ENCODE measurements at regions not wholly inside any gene's neighbourhood (a gene's known extent, or its start where the extent isn't known, plus 50 kb on each side); places are given as distances from the start of the nearest gene placed in this dataset.

DNA sequence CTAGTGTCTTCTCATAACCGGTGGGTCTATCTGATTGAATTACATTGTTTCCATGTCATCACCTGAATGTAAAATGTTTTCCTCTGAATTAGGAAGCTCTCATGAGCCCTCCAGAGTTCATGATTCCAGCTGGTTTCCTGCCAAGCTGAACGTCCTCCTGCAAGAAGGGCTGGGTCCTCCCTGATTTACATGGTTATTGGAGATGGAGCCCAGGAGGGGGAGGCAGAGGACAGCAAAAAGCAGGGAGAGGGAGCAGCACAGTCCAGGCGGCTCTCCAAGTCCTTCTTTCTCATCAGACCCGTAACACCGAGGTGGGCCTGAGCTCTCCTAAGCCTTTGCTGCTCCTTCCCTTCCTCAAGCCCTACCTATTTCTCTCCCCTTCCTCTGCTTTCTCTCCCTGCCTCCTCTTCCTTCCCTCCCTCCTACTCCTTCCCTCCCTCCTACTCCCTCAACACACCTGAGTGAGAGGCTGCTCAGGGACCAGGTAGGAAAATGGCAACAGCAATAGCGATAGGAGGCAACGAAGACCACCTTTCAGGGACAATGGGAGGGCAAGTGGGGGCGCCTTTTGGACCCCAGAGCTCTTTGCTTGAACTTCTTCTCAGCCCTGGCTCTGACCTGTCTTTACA is 265.9 kb downstream of the PRDM2 start:
- intact Hi-C loops (cut with DNase I), result loop anchor here (10.0 kb wide), 1 partner anchor 301 kb away; no protein-coding TSS in a partner anchor
- ATAC-seq, result peak; percentile 46 to 58
- TF ChIP-seq, protein P1, sequence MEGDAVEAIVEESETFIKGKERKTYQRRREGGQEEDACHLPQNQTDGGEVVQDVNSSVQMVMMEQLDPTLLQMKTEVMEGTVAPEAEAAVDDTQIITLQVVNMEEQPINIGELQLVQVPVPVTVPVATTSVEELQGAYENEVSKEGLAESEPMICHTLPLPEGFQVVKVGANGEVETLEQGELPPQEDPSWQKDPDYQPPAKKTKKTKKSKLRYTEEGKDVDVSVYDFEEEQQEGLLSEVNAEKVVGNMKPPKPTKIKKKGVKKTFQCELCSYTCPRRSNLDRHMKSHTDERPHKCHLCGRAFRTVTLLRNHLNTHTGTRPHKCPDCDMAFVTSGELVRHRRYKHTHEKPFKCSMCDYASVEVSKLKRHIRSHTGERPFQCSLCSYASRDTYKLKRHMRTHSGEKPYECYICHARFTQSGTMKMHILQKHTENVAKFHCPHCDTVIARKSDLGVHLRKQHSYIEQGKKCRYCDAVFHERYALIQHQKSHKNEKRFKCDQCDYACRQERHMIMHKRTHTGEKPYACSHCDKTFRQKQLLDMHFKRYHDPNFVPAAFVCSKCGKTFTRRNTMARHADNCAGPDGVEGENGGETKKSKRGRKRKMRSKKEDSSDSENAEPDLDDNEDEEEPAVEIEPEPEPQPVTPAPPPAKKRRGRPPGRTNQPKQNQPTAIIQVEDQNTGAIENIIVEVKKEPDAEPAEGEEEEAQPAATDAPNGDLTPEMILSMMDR (IDR thresholded peaks at IDR 0.05), result no peak
- no peak overlapping the region for H3K27ac ChIP-seq
- H3K27me3 ChIP-seq (ENCODE audit: low read depth), result peaks cover 11% of the 10 kb centered on the region
- no peaks in the 10 kb centered on the region for H3K4me1 ChIP-seq
- H3K36me3 ChIP-seq, result no peaks in the 10 kb centered on the region
- DNase-seq, result no peak
- no peak overlapping the region for H3K4me3 ChIP-seq
- H3K9me3 ChIP-seq, result peaks cover 7% of the 10 kb centered on the region

DNA sequence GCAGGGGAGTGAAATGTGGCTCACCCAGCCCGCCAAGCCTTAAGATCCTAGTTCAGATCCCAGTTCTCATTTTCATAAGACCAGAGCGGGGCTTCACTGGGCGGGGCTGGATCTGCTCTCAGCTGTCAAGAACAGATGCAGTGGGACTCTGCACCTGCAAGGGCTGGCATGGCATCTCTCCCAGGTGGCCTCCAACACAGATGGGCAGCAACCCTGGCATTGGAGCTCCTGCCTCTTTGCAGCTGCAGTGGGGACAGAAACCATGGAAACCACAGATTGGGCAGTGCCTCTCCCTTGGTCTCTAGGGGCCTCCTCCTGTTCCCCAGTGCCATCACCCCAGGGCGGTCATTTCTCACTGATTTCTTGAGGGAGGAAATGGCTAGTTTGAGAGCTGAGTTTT is 267.7 kb downstream of the PRDM2 start:
- ATAC-seq (no peak), DNase-seq (no peak)
- Histone ChIP-seq H3K9me3 (peaks cover 13% of the 10 kb centered on the region), H3K27ac (no peak overlapping the region), H3K4me1 (no peaks in the 10 kb centered on the region), H3K36me3 (no peaks in the 10 kb centered on the region), H3K4me3 (no peak overlapping the region), H3K27me3 (ENCODE audit: low read depth) (peaks cover 4% of the 10 kb centered on the region)
- intact Hi-C loops (cut with DNase I), result loop anchor here (10.0 kb wide), 1 partner anchor 303 kb away; no protein-coding TSS in a partner anchor
- TF ChIP-seq, protein P1 (IDR thresholded peaks at IDR 0.05), result no peak

- TF ChIP-seq, protein P1 (IDR thresholded peaks at IDR 0.05), result no peak
- H3K4me3 ChIP-seq, result no peak overlapping the region
- no peaks in the 10 kb centered on the region for H3K4me1 ChIP-seq
- H3K36me3 ChIP-seq, result no peaks in the 10 kb centered on the region
- no peak for ATAC-seq
- H3K27me3 ChIP-seq (ENCODE audit: low read depth), result peaks cover 4% of the 10 kb centered on the region
- H3K9me3 ChIP-seq, result peaks cover 13% of the 10 kb centered on the region
- intact Hi-C loops (cut with DNase I), result loop anchor here (10.0 kb wide), 1 partner anchor 304 kb away; no protein-coding TSS in a partner anchor
- no peak for DNase-seq
- H3K27ac ChIP-seq, result no peak overlapping the region
These were observed 268.4 kb downstream of the PRDM2 start for GRCh38 chr1:13968361-13968760.

DNA sequence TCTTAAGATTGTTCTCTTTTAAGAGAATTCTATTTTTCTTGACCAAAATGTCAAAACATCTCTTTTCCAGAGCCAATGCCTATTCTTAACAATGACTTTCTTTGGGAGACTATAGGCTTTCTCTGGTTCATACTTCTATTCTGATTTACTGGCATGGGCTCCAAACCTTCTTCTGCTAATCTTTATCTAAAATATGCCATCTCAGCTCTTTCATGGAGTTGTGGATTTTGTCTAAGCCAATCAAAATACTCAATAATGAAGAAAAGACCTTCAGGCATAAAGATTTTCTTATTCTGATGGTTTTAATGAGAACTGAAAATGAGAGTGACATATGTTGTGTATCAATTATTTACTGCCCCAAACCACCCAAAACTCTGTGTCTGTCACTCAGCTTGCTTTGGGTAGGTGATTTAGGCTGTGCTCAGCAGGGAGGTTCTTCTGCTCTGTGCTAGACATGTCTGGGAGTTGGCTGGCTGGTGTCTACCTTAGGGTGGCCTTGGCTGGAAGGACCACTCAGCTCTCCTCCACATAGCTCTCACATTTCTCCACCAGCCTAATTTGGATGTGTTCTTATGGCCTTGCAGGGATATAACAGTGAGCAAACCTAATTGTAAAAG is 270.8 kb downstream of the PRDM2 start:
- Histone ChIP-seq H3K4me1 (no peaks in the 10 kb centered on the region), H3K27ac (no peak overlapping the region), H3K27me3 (ENCODE audit: low read depth) (no peaks in the 10 kb centered on the region), H3K36me3 (no peaks in the 10 kb centered on the region), H3K9me3 (peaks cover 13% of the 10 kb centered on the region), H3K4me3 (no peak overlapping the region)
- no peak for DNase-seq
- TF ChIP-seq, protein P1 (IDR thresholded peaks at IDR 0.05), result no peak
- no peak for ATAC-seq
- intact Hi-C loops (cut with DNase I), result no loop called here

DNA sequence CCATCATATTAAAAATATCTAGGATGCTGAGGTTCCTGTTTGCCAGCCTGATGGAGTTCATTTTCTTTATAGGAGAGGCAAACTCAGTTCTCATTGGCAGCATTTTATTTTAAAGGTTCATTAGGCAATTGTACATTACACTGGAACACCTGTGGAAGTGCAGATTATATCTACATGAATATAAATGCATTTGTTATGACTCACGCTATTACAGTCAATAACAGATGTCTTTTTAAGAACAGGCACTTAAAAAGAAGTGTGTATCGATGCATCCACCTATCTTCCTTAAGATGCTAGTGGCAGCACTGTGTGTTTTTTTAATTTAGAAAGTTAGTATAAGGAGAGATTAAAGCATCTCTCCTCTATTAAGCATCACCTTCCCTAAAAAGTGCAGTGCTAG is 276.5 kb downstream of the PRDM2 start:
- no peak overlapping the region for H3K27ac ChIP-seq
- peaks cover under 1% of the 10 kb centered on the region for H3K9me3 ChIP-seq
- intact Hi-C loops (cut with DNase I), result no loop called here
- no peaks in the 10 kb centered on the region for H3K36me3 ChIP-seq
- H3K4me3 ChIP-seq, result no peak overlapping the region
- ATAC-seq (no peak), DNase-seq (no peak)
- no peaks in the 10 kb centered on the region for H3K4me1 ChIP-seq
- no peaks in the 10 kb centered on the region for H3K27me3 ChIP-seq (ENCODE audit: low read depth)
- TF ChIP-seq, protein P1 (IDR thresholded peaks at IDR 0.05), result no peak

Data from lower lobe of right lung (tissue), 2 donors.